Stimulated activated CD8-positive, alpha-beta memory T cell treated with anti-CD3 and anti-CD28 coated beads, Interleukin-12 subunit alpha, Interleukin-12 subunit beta, amount 100 ng/mL, for 4 hours (primary cell): ENCODE measurements at regions not wholly inside any gene's neighbourhood (a gene's known extent, or its start where the extent isn't known, plus 50 kb on each side); places are given as distances from the start of the nearest gene placed in this dataset.

Experiments used
- DNase-seq: peaks from one replicate; pipeline ENCODE4 v3.0.0-alpha.2; 2020; ENCODE audit warnings: low read depth

GRCh38 chr13:78012046-78012445, 93.4 kb upstream of the EDNRB start:
- DNase-seq, result no peak

- no peak for DNase-seq
Measured at GRCh38 chr13:78004821-78005220, 86.2 kb upstream of the EDNRB start.

GRCh38 chr13:77999746-78000145, 81.1 kb upstream of the EDNRB start:
- no peak for DNase-seq

- no peak for DNase-seq
Measured at GRCh38 chr13:77994166-77994565, 75.5 kb upstream of the EDNRB start.

- no peak for DNase-seq
Measured at GRCh38 chr13:77991003-77991402, 72.4 kb upstream of the EDNRB start.

- no peak for DNase-seq
Measured at GRCh38 chr13:77989281-77989680, 70.7 kb upstream of the EDNRB start.

DNA sequence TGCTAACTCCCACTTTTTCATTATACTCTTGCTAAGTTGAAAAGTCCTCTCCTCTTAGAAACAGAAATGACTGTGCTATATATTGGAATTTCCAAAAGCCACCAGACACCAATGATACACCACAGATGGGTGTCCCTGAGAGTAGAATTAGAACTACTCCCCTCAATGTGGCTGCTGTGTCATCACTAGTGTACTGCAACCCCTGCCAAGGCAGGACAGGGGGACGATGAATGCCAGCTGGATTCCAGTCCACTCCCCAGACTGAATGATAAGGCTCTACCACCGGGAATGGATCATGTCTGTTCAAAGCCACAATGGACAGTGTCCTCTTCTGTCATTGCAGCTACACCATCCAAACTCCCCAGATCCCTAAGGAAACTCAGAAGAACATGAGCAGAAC, 69.7 kb upstream of the EDNRB start:
- no peak for DNase-seq

- no peak for DNase-seq
Measured at GRCh38 chr13:77986713-77987112, 68.1 kb upstream of the EDNRB start.

- DNase-seq, result no peak
Measured at GRCh38 chr13:77985866-77986636, 67.4 kb upstream of the EDNRB start.

DNA sequence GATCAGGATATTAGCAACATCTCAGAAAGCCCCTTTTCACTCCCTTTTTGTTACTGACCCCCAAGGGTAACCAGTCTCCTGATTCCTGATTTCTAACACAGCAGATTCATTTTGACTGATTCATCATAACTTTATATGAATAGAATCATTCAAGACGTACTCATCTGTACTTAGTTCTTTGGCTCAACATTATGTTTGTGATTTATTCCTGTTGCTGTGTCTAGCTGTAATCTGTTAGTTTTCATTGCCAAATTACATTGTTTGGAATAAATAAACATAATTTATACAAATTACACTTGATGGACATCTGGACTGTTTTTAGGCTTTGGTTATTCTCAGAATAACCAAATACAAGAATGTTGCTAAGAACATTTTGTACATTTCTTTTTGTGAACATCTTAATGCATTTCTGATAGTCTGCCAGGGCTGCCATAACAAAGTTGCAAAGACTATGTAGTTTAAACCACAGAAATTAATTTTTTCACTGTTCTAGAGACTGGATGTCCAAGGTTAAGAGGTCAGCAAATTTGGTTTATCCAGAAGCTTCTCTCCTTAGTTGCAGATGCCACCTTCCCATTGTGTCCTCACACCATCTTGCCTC, 62.8 kb upstream of the EDNRB start:
- DNase-seq, result no peak

DNA sequence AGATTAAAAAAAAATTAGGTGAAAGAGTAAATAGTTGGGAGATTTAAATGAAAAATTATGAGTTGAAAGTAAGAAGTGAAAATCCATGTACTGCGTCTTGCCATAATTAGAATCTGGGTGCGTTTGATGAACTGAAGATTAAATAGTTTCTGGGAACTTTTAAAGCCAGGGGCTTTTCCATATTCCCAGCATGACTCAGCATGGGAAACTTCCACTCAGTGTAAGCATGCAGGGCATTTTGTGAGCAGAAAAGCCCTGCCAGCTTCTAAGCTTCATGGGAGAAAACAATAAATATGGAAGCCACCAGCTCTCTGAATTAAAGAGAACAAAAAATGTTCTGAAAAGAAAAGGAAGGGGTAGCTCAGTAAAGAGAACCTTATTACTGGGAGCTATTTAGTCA, 62.0 kb upstream of the EDNRB start:
- DNase-seq, result no peak

DNA sequence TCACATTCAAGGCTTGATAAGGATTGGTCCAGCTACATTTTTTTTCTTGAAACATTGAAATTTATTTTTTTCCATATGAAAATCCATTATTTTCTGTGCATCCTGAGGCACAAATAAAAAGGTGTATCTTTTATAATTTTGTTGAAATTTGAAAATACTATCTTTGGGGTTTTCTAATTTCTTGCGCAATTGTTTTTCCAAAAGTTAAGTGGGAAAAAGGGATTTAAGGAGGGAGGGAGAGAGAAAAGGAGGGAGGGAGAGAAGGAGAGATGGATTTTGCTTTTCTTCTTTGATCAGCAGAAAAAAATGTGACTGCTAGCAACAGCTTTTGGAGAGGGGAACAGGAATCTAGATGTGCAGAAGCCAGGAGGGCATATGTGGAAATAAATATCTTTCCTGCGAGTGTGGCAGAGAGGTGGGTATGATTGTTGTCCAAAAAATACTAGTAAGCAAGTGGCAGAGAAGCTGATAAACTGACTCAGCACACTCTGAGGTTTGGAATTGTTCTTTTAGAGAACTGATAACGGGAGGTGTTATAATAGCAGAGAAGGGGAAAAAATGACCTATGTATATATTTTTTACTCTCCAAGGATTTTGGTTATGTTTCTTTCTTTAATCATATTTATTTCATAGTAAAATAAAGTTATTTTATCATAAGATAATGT, 61.2 kb upstream of the EDNRB start:
- DNase-seq, result no peak

- DNase-seq, result no peak
Measured at GRCh38 chr13:77975358-77976042, 56.9 kb upstream of the EDNRB start.

DNA sequence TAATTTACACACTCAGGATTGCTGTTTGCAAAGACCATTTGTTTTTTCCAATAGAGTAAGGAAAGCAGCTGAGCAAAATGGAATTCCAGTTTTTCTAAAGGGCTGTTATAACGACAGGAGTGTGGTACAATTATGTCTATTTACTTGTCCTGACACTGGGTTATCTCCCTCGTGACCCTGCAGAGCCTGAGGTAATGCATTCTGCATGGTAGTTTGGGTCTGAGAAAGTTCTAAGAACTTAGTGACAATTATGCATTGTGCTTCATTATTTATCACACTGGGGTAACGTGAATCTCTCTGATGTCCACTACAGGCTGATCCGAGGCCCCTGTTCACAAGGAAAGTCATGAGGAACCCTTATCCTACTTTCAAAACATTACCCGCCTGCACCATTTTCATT, 50.7 kb upstream of the EDNRB start:
- no peak for DNase-seq
